MV-4-11 (cell line): ENCODE measurements at regions not wholly inside any gene's neighbourhood (a gene's known extent, or its start where the extent isn't known, plus 50 kb on each side); places are given as distances from the start of the nearest gene placed in this dataset.

Experiments used
- DNase-seq: peaks from one replicate; lab custom pipeline; 2025; lab: John Stamatoyannopoulos, UW

DNA sequence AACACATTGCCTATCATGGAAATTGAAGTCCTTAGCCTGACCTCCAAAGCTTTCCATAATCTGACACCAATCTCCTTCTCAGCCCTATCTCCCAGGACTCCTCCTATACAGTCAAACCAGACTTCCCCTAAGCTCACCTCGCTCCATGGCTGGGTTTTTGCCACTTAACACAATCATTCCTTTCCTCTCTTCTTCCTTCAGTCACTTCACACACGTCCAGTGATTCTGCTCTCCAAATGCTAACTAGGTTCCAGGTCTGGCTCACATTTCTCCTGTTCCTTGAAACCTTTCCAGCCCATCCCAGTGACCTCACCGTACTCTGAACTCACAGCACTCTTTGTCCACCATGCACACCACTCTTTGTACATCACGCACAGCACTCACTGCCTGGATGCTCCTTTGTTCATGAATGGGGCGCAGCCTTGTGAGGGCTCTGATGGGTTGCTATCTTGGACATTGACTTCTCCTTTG lies 98.4 kb downstream of the GLUL start:
- no peak for DNase-seq

DNA sequence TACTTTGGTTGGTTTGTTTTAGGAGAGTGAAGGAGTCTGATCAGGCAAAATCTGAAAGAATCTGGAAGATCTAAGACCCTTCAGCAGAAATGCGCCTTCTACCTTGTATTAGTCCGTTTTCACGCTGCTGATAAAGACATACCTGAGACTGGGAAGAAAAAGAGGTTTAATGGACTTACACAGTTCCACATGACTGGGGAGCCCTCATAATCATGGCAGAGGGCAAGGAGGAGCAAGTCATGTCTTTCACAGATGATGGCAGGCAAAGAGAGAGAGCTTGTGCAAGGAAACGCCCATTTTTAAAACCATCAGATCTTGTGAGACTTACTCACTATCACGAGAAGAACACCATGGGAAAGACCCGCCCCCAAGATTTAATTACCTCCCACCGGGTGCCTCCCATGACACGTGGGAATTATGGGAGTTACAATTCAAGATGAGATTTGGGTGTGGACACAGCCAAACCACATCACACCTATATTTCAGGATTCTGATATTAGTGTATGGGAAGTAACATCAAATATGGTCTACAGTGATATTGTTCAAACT lies 99.3 kb downstream of the GLUL start:
- no peak for DNase-seq

DNA sequence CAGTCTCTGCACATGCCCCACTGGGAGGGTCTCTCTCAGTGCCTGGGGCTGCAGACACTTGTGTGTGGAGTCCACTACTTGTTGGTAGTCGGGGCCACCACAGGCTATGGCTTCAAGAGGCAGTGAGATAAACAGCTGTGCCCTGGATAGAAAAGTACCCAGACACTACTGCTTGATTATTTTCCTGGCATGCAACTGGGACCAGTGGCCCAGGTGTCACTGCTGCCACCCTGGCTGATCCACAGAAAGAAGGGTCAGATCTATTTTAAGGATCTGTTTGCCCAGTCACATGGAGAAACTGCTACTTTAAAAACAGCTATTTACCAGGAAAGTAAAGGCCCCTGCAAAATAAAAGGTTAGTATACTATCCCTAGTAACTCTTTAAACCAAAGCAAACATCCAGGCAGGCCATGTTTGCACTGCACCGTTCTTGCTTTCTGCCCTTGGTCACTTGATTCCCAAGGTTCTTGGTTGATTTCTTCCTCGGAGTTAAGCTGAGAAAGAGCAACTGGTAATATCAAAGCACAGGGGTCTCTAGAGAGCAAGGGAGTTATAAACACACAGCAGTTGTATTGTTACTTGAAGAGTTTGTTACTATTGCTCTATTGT lies 99.9 kb downstream of the GLUL start:
- DNase-seq, result no peak

DNA sequence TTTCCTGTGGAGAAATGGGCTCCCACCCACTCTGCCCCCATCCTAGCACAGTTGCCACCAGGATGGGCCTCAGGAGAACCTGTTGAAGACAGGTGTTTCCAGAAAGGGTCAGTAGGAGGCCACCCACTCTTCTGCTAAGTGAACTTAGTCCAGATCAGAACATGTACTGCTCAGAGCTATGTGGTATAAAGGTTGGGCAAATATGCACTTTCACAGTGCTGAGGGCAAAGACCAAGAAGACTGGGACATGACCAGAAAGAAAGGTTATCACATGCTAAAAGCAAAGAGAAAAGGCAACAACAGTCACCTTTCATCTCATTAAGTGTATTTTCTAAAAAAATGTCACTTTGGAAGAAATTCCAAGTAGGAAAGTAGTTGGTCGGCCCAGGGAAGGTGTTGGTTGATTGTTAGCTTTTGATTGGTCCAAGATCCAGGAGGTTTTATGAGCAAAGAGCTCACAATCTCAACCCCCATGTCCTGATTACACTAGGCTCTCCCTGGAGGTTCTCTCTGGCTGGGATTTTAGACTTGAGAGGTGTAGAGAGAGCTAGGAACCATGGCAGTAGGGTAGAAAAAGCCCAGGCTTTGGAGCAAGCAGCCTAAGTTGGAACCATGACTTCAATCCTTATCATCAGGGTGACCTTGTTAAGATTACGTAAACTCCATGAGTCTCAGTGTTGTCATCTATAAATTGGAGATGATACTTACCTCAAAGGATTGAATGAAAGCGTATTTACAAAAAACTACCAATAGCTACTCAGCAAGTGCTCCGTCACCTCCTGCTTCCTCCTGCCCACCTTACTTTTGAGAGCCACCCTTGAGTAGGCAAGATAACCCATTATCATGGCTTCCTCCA lies 102.6 kb downstream of the GLUL start:
- no peak for DNase-seq

DNA sequence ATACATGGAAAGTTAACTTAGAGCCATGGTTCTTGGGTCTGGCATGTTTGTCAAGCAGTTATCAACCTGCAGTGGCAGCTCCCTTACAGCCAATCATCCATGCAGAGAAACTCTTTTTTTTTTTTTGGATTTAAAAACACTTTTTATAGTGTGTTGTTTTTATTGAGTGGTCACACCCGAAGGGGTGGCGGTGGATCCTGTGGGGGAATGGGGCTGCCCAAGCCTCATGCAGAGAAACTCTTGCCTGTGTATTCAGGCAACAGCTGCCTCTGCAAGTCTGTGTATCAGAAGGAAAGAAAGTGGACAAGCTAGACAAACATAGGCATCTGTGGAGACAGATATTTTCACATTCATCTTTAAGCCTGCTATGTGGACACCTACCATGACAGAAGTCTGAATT lies 104.8 kb downstream of the GLUL start:
- DNase-seq, result no peak

DNA sequence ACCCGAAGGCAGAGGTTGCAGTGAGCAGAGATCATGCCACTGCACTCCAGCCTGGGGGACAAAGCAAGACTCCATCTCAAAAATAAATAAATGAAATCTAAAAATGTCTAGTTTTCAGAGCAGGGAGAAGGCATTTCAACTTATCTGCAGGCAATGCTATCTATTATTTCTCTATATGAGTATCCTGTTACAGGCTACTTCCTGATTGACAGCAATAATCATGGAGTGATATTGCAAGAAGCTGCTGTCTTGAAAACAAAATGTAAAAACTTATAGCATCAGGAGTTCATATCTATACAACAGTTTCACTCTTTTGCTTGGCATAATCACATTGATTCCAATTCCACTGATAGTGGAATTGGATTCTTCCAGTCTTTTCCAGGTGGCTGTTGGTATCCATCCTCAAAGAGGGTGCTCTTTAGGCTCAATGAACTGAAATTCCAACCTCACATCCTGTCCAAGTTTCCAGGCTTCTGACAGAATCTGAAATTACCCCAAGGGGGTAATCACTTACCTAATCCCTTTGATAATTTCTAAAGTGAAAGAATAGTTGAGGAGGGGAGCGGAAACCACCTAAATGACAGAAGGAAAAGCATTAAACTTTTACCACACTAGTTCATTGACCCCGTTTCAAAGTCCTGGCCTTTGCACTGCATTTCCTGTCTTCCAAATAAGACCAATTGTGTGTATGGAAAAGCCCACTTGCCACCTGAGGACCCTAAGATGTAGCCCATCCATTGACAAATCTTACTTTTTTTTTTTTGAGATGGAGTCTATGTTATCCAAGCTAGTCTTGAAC lies 107.6 kb downstream of the GLUL start:
- DNase-seq, result no peak

DNA sequence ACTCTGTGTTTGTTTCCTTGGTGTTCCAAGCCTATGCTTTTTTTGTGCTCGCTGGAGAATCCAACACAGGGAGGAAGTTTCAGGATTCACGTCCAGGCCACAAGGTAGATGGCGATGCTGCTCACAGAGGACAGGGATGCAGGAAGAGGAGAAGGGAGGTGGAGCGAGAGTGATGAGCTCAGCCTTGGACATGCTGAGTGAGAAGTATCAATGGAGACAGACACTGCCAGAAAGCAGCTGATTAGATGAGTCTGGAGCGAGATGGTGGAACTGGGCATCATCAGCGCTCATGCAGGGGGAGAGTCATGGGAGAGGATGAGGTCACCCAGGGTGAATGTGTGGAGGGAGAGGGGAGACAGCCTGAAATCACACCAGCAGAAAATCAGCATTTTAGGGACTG lies 110.0 kb downstream of the GLUL start:
- DNase-seq, result no peak

DNA sequence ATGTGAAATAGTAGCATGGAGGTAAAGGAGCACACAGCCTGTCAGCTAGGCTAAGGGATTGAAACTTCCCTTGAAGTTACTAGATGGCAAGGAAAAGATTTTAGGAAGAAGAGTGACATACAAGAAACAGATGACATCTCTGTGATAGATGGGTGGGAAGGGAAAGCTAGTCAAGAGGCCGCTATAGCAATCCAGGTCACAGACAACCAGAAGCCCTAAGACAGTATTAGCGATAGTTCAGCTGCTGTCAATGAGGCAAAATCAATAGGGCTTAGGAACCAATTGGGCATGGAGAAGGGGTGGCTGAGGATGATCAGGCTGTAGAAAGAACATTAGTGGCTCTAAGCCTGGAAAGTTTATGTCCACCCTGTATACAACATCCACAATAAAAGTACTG lies 111.1 kb downstream of the GLUL start:
- no peak for DNase-seq

DNA sequence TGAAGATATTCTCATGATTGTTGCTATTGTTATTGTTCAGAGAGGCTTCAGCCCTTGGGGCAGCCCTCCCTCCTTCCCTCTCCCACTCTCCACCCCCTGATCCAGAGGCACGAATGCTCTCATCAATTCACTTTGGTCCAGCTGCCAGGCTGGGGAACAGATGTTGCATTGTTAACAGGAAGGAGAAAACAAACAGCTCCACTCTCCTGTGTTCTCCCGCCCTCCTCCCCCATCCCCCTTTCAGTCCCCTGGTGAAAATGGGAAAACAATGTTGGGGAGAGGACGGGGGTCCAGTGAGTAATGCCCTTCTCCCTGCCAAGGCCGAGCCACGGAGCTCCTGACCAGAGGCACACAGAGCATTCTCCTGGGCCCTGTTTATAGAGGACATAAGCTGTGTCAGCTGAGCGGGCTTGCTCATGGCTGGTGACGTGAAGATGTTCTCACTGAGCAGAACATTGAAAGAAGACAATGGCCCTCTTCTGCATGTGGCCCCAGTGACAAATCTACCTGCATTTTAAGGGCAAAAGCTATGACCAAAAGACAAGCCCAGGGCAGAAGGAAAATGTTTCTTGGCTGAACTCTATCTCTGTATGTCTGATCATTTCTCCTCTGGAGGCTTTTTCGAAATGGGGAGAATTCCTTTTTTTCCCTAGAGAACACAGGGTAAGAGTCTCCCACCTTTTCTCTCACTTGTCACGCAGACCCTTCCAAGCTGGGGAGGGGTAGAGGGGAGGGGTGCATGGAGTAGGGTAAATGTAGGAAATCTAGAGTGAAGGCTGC lies 111.7 kb downstream of the GLUL start:
- DNase-seq, result no peak

DNA sequence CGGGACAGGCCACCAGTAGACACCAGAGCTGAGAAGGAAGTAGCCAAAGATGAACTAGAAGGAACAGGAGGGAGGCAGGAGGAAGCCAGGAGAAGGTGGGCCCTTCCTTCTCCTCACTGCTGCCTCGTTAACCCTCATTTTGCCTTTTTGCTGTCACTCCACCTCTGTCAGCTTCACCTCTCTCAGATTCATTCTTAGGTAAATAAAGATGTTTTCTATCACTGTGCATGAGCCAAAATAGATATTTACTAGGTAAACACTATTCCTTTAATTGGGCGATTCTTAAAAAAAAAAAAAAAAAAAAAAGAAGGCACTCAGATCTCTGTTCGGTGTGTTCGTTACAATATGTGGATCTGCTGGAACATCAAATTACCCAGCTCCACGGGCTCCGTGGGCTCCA lies 112.3 kb downstream of the GLUL start:
- no peak for DNase-seq

DNA sequence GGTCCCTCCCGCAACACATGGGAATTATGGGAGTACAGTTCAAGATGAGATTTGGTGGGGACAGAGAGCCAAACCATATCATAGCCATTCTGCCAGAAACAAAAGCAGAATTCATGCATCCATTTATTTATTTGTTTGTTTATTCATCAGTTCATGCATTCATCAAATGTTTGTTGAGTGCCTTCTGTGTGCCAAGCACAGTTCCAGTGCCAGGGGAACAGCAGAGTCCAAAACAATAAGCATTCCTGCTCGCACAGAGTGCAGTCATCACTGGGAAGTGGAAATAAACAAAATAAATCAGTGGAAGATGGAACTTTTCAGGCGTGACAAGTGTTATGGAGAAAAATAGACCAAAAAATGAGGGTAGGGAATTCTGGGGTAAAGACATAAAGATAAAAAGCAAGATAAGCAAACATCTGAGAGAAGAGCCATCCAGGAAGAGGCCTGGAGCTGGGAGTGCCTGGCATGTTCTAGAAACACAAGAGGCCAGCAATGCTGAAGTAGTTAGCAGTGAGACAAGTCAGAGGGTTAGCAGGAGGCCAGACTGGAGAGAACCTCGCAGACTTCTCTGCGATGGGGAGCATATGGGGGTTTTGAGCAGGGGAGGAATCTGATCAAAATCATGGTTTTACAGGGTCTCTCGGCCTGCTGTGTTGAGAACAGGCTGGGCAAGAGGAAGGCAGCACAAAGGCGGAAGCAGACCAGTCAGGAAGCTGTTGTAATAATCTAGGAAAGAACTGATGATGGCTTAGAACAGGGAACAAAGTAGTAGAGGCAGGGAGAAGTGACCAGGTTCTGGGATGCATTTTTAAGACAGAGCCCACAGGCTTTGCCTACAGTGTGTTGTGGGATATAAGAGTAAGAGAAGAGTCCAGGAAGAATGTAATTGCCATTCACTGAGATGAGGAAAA lies 113.2 kb downstream of the GLUL start:
- DNase-seq, result no peak

DNA sequence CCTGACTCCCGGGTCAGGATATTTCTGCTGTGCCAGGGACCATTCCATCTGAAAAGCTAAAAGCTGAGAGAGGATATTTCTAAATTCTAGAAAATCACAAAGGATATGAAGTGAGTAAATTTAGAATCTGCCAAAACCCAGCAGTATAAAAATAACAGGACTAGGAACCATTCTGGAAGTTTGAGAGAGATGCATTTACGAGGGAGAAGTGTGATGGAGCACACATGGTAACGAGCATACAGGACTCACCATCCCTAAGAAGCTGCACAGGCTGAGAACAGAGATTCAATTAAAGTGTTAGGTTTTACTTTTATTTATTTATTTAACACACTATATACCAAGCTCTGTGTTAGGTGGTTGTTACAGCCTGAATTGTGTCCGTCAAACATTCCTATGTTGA lies 116.3 kb downstream of the GLUL start:
- DNase-seq, result no peak

DNA sequence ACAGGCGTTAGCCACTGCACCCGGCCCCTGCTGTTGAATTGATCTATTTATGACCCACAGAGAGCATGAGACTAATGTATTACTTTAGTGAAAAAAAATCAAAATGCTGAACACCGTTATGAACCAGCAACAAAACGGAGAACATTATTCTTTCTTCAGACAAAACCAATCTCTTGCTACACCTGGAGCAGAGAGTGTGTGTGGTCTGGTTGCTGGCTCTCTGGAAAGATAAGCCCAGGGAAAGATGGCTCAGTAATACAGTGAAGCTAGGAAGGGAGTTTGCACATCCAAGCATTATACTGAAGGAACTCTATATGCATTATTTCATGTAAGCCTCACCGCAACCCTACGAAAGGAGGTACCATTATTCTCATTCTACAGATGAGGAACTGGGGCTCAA lies 117.0 kb downstream of the GLUL start:
- no peak for DNase-seq

DNA sequence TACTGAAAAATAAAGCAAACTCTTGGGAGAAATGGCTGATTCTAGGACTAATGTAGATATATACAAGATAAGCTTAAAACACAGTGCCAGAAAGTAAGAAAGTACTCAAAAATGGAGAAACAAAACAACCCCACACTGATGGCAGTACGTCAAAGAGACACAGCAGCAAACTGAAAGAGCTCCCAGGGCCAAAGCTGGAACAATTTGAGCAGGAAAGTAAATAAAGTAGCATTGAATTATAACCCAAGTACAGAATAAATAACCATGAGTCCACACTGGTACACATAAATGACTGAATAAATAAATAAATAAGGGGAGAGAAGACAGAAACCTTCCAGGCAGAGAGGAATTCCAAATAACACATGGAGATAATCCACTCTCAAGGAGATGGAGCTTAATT lies 120.9 kb downstream of the GLUL start:
- no peak for DNase-seq

DNA sequence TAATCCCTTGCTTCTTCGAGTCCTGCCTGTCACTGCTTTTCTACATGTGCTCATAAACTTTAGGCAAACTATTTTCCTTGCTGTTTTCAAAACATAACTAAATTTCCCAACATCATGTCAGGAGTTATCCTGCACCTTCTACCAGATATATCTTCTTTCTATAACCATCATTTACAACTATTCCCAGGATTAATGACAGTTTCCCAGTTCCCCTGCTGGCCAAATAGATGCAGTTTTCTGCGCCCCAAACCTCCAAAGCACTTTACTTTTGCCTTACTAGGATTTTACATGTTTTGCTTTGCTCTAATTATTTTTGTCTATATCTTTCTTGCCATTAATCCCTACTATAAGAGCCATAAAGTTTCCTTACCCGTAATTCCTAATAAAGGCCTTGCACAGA lies 122.5 kb downstream of the GLUL start:
- no peak for DNase-seq

DNA sequence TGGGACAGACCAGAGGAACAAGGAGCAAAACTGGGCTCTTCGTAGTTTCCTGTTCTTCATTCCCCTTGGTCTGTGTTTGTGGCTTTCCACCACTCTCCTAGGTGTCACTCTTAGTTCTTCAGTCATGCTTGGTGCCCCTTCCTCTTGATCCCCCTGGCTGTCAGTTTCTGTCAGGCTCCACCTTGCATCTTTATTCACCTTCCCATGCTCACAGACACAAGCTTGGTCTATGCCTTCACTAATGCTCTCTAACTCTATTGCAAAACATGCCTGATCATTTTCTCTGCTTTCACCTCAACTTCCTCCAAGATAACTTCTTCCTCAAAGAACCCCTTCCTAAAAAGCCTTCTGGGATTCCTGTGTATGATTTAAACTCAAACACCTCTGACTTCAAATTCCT lies 122.9 kb downstream of the GLUL start:
- peak; percentile 67 for DNase-seq

DNA sequence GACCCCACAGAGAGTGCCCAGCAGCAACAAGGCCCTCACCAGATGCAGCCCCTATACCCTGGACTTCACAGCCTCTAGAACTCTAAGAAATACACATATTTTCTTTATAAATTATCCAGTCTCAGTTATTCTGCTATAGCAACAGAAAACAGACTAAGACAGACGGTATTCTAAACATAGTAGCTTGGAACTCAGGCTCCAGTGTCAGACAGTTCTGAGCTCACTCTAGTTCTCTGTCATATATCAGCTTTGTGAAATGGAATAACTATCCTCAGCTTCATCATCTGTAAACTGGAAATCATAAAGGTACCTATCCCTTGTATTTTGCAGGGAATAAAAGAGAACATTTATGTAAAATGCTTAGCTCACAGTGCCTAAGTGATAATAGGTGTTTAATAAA lies 127.4 kb downstream of the GLUL start:
- DNase-seq, result no peak

DNA sequence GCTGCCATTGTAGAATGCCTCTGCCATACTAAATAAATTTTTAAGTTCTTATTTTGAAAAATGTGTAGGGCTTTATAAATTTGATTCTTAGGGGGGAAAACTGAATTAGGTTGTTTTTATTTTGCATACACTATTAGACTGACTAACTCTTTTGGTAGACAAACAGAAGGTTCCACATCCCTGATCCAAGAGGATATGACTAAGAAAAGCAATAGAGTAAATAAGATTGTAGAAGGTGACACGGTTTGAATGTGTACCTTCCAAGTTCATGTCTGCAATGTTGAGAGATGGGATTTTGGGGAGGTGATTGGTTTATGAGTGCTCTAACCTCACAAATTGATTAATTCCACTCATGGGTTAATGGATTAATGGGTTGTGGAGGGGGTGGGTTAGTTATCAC lies 127.9 kb downstream of the GLUL start:
- DNase-seq, result no peak

DNA sequence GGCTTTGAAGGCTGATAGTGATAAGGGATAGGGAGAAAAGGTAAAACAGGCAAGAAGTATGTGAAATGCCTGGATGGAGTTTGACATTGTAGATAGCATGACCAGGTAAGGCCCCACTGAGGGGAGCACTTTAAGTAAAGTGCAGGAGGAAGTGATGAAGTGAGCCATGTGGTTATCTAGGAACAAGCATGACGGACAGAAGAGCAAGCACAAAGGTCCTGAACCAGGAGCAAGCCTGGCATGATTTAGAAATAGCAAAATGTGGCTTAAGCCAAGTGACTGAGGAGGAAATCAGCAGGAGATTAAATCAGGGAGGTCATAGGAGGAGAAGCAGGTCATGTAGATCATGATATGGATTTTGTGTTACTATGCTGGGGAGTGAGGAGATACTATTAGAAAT lies 129.2 kb downstream of the GLUL start:
- DNase-seq, result peak; percentile 48

DNA sequence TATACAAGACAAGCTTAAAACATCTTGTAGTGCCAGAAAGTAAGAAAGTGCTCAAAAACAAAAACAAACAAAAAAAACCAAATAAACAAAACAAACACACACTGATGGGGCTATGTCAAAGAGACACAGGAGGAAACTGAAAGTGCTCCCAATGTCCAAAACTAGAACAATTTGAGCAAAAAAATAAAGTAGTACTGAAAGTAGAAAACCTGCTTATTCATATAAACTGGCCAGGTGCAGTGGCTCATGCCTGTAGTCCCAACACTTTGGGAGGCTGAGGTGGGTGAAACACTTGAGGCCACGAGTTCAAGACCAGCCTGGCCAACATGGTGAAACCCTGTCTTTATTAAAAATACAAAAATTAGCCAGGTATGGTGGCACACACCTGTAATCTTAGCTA lies 129.9 kb downstream of the GLUL start:
- no peak for DNase-seq

DNA sequence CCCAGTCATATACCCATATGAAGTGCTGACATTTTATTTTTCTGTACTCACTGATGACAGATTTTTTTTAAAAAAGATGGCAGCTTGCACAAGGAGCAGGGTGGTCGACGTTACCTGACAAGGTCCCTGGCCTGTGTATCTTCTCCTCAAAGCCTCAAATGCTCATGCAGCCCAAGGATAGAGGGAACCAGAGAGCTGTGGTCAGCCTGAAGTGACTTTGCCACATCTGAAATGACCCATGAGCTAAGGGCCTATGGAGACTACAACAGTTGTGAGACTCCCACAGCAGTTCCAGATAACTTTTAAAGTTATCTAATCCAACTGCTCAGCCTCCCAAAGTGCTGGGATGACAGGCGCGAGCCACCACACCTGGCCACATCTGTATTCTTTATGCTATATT lies 131.1 kb downstream of the GLUL start:
- peak; percentile 34 for DNase-seq
